ENCODE measurements at regions not wholly inside any gene's neighbourhood (a gene's known extent, or its start where the extent isn't known, plus 50 kb on each side); places are given as distances from the start of the nearest gene placed in this dataset.

DNA sequence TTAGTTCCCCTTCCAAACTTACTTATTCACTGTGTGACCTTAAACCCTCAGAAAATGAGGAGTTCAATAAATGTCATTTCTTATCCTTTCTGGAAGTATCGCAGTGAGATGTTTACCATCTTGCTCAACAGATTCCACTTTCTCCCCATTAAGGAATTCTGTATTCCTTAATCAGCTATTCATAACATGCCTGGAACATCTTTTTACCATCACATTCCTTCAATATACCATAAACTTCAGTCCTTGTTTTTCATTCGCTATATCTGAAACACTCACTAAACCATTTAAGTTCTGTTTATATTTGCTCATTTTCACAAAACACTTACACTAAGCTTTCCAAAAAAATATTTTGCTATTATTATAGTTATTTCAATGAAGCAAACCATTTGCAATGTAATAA, 1158.6 kb downstream of the CDH12 start:
- DNase-seq, result no peak

DNA sequence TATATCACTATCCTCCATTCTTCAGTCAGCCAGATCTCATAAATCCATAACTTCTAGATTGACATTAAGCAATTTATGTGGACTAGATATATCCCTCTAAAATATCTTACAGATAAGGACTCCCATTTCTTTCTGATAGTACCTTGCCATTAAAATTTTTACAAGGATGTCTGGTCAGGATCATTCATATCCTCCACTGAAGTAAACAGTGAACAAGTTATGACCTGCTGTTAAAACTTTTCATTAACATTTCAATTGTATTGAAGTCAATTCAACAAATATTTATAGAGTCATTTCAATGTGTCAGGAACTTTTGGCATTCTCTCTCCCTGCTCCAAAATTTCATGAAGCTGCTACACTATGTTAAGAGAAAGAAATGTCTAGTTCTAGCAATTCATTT, 1159.6 kb downstream of the CDH12 start:
- DNase-seq, result no peak

DNA sequence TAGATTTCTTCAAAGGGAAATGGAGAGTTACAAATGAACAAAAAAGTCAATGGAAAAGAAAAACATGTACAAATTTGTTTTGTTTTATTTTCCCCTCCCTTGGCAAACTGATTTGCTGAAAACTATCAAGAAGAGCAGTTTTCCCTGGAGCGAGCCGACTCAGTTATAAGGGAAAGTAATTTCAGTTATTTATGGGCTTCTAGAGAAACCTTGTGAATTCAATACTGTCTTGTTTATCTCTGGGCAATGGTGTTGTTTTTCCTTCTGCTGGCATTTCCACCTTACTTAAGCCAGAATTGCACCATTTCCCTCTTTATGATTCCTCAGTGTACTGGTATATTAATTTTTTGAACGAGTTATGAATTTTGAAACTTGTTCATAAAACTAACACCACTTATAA, 1163.6 kb downstream of the CDH12 start:
- DNase-seq, result no peak

DNA sequence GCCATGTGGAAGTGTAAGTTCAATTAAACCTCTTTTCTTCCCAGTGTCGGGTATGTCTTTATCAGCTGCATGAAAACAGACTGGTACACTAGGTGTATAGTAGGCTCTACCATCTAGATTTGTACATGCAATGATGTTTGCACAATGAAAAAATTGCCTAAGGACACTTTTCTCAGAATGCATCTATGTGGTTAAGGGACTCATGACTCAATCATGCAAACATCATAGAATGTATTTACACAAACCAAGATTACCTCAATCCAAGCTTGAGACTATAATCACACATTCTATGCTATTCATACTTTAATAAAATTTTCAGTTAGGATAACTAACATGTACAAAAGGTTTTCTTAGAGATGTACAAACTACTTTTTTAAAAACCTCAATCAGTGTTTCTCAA, 1164.5 kb downstream of the CDH12 start:
- no peak for DNase-seq

DNA sequence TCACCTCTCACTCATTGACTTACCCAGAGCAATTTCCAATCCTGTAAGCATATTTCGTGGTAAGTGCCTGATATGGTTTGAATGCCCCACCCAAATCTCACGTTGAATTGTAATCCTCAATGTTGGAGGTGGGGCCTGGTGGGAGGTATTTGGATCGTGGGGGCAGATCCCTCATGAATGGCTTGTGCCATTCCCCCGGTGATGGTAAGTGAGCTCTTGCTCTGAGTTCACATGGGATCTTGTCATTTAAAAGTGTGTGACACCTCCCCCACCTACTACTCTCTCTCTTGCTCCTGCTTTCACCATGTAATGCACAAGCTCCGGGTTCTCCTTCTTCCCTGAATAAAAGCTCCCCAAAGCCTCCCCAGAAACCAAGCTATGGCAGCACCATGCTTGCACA, 1165.5 kb downstream of the CDH12 start:
- no peak for DNase-seq

DNA sequence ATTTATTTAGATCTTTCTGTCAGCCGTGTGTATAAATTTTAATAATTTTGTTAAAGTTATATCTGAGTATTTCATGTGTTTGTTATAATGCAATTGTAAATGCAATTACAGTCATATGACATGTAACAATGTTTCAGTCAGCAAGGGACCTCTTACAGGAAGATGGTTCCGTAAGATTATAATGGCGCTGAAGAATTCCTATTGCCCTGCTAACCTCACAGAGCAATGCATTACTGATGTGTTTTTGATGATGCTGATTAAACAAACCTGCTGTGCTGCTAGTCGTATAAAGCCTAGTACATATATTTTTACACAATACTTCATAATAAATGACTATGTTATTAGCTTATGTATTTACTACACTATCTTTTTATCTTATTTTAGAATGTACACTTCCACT, 1166.4 kb downstream of the CDH12 start:
- no peak for DNase-seq

DNA sequence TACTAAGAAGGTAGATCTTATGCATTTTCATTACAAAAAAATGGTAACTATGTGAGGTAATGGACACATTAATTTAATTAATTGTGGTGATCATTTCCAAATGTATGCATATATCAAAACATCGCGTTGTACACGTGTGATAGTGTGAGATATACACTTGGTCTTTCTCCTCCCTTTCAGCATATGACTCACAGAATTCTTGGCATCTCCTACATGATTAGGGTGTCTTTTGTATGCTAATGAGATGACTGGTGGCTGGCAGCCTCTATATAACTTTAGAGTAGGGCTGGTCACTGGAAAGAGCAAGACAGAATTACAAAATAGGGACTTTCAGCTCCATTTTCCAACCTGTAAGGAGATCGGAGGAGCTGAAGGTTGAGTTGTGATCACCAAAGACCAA, 1167.6 kb downstream of the CDH12 start:
- no peak for DNase-seq

DNA sequence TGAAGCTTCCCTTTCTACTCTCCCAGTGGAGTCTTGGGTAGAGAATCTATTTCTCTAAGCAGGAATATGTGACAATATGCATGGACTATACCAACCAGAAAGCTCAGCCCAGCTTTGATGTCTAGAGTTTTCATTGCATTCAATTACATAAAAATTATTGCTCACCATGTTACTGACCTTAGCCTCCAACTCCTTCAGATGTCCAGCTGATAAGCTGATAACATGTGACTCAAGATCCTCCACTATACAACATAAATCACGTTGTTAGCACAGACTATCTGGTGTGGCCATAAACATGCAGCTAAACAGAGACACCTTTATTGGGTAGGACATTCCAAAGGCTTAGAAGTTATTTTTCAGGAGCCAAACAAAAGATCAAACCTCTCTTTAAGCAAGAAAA, 1168.2 kb downstream of the CDH12 start:
- no peak for DNase-seq

DNA sequence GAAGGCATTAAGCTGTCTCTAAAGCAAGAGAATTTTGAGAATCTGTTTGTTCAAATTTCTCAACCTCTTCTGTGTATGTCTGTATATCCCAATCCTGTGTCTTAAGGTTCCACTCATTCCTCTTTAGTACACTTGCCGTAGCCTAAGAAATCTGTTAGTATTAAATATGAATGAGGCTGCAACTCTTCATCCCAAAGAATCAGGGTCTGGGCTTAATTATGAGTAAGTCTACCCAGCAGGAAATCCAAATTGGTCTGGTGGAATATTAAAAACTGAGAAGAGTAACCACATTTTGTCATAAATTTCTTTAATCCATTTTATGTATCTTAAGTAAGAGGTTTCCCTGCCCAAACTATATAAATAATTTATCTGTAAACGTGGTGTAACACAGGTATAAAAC, 1171.2 kb downstream of the CDH12 start:
- no peak for DNase-seq

DNA sequence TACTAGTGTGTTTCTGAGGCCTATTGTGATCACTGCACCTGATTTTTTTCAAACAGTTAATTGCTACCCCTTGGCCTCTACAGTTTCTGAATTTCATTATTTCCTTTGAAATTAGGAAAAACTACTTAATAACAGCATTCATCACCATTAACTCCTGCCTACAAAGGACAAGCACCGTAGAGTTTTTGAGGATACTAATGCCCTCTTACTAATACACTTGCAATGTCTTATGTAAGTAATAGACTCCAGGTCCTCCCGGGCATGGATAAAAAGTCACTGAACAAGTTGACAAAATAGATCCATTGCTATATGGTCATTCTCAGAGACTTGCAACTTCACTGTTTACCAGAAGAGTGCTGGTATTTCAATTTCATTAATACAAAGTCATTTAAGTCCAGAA, 1172.5 kb downstream of the CDH12 start:
- DNase-seq, result no peak

DNA sequence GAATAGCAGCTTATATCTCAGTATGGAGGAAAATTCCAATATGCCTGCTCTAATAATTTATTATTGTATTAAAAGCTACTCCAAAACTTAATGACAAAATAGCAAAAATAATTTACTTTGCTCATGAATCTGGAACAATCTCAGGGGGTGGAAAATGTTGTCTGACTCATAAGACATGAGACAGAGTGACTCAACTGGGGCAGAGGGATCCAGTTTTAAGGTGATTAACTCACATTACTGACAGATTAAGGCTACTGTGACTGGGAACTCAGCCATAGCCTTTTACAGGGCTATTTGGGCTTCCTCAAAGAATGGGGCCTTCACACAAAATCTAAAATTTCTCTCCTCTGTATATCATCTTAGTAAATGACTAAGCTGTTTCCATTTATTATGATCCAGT, 1172.9 kb downstream of the CDH12 start:
- no peak for DNase-seq

DNA sequence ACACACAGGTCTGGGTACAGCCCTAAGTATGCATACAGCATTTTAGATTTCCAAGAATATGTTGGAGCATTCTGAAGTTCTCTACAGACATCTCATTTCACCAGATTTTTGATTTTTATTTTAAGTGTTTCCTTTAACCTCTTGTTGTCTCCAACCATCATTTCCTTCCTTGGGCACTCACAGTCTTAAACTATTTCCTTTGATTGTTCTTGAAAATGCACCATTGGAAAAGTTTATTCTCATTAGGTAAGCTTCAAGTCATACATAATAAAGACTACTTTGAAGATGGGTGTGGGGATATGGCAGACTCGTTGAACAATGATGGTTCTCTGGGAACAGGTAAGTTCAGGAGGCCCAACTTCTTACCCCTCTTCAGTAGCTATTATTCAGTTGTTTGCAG, 1174.6 kb downstream of the CDH12 start:
- no peak for DNase-seq

DNA sequence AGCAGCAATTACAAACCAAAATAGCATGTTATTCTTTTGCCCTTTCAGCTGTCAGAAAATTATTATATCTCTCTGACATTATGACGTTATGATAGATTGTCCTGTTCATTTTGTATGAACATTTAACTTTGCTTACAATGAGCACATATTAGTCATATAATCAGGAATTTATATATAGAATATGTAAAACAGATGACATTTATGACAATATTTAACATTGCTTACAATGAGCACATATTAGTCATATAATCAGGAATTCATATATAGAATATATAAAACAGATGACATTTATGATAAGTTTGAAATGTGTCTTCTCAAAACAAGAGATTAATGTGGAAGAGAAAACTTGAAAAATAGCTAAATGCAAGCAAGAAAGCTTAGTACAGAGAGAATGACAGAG, 1180.2 kb downstream of the CDH12 start:
- DNase-seq, result no peak

DNA sequence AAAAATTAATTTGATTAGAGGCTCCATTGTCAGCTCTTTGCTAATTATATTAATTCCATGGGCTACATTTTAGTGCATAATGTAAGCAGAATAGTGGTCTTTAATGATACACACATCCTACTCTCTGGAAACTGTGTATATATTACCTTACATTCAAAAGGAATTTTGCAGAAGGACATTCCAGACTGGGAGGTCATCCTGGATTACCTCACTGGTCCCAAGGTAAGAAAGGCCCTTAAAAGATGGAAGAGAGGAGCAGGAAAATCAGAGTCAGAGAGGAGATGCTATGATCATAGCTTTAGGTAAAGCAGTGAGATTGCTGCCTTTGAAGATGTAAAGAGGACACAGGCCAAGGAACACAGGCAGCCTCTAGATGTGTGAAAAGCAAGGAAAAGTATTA, 1180.8 kb downstream of the CDH12 start:
- DNase-seq, result no peak

DNA sequence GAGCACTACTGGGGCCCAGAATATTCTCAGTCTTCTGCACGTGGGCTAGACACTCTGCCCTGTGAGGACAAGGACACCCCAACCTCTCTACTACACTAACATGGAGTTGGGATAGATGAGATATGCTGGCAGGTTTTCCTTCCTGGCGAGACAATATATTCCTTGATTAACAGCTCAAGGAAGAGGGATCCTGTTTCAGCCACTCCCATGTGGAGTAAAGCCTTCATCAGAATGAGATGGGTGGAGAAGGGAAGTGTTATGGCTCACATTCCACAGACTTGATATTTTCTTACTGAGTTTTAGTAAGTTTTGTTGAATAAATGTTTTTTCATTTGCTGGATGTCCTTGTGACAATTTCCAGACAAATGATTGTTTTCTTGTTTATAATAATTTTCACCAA, 1187.6 kb downstream of the CDH12 start:
- no peak for DNase-seq

DNA sequence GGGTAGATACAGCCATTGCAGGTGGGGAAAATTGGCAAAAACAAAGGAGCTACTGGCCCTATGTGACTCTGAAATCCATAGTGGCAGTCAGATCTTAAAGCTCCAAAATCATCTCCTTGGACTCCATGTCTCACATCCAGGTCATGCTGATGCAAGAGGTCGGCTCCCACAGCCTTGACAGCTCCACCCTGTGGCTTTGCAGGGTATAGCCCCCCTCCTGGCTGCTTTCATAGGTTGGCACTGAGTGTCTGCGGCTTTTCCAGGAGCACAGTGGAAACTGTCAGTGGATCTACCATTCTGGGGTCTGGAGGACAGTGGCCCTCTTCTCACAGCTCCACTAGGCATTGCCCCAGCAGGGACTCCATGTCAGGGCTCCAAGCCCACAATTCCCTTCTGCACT, 1190.1 kb downstream of the CDH12 start:
- no peak for DNase-seq

DNA sequence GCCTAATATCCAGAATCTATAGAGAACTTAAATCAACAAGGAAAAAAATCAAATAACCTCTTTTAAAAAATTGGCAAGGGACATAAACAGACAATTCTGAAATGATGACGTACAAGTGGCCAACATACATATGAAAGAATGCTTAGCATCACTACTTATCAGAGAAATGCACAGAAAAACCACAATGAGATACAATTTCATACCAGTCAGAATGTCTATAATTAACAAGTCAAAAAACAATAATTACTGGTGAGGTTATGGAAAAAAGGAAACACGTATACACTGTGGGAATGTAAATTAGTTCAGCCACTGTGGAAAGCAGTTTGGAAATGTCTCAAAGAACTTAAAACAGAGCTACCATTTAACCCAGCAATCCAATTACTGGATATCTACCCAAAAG, 1192.0 kb downstream of the CDH12 start:
- no peak for DNase-seq

DNA sequence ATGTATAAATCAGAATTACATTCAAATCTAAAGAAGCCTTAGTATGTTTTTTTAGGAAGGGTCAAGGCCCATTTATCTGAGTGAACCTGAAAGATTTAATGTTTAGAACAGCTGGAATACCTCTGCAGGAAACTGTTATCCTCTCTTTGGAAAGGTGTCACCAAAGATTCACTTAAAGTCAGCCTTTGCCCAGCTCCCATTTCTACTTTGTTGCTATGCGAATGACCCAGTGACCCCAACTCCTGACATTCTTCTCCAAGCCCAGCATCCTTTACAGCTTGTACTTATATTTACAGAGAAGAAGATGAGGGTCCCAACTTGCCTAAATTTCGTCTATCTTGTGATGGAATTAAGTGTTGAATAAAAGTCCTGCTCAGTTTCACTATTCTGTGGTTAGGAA, 1198.6 kb downstream of the CDH12 start:
- DNase-seq, result no peak

DNA sequence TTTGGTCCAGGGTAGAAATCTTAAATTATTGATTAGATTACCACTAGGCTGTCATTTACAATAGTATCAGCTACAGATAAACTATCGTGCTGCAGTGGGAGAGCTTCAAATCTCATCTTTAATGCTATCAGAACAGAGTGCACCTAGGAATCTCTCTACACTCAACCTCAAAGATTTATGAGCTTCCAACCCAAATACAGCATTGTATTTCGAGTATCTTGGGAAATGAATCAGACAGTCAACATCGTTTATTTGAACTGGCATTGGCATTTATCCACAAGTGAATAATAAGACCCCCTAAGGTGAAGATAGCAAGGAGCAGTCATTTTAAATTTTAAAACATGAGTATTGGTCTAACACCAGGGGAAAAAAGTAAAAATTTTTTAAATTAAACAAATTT, 1203.2 kb downstream of the CDH12 start:
- DNase-seq, result no peak

DNA sequence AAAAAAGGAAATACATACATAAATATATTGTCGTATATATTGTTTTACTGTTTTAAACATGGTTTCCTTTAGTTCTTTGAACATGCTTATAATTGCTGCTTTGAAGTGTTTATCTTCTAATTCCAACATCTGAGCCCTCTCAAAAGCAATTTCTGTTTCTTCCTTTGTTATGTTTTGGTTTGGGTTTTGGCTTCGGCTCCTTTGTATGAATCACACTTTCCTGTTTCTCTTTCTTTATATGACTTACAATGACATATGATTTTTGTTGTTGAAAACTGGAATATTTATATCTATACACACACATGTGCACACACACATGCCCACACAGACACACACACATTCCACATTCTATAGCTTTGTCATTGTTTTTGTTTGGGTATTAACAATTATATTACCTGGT, 1206.7 kb downstream of the CDH12 start:
- no peak for DNase-seq

DNA sequence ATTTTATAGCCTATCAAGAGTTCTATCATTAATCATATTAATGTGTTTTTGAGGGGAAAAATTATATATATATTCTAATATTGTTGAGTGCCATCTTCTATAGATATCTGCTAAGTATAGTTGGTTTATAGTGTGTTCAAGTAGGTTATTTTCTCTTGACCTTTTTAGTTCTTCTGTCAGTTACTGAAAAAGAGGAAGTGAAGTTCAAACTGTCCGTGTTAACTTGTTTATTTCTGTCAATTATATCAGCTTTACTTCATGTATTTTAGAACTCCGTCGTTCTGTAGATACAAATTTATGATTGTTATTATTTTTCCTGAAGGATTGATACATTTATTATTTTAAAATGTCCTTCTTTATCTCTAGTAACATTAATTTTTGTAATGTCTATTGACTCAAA, 1209.1 kb downstream of the CDH12 start:
- DNase-seq, result no peak

DNA sequence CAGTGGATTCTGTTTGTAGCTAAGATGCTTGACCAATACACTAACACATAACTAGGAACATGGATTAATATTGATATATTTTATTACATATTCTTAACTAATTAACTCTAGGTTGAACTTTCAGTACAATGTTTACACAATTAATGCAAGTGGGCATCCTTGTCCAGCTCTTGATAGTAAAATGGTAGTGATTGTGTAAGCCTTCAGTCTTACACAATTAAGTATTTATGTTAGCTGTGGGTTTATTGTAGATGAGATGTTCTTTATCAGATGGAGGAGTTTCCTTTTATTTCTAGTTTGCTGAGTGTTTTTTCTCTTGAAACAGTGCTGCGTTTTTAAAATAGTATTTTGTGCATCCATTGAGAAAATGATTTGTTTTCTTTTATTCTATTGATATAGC, 1210.8 kb downstream of the CDH12 start:
- DNase-seq, result no peak

DNA sequence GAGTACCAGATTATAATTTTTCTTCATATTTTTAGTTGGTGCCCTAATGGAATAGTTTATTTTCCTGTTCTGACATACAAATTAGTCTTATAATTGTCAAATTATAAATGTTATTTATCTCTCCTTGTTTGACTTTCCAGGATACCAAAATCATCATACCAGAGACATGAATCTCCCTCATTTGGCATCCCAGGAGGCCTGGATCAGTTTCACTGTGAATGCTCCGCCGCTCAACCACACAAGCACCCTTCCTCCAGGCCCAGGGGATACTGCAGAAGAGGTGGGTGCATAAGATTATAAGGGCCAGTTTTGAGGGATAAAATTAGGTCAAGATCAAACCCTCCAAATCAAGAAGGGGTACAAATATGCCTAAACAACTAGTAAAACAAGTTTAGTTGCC, 1229.3 kb downstream of the CDH12 start:
- no peak for DNase-seq

DNA sequence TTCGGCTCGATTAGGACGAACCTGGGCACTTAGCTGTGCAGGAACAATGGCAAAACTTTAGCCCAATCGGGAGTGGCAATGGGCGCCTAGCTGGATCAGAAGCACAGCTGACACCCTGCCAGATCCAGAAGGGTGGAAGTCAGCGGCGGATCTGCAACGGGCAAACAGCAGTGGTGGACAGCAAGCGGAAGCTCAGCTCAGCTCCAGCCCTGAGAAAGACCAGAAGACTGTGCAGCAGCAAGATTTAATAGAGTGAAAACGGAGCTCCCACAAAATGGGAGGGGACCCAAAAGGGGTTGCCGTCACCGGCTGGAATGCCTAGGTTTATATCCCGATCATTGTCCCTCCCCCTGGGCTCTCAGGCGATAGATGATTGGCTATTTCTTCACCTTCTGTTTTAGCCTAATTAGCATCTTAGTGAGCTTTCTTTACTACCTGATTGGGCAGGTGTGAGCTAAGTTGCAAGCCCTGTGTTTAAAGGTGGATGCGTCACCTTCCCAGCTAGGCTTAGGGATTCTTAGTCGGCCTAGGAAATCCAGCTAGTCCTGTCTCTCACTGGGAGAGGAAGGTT, 1237.9 kb downstream of the CDH12 start:
- no peak for DNase-seq

DNA sequence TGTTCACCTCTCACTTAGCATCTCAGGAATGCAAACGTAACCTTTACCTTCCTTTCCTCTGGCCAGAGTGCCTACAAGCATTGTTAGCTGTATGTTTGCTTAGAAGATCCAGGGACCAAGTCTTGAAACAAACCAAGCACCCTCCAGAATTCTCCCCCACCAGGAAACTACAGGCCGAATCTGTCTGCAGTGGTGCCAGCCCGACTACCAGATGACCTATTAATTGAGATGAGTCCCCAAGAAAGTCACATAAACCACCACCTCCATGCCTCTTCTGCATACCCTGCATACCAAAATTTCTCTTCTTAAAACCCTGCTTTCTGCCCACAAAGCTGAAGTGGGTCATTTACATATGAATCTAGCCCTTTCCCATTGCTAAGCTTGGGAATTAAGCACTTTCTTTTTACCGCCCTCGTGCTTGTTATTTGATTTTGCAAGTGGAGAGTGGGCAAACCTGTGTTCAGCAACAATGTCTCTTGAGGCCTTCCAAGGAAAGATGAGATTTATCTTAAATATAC, 1239.1 kb downstream of the CDH12 start:
- DNase-seq, result no peak

DNA sequence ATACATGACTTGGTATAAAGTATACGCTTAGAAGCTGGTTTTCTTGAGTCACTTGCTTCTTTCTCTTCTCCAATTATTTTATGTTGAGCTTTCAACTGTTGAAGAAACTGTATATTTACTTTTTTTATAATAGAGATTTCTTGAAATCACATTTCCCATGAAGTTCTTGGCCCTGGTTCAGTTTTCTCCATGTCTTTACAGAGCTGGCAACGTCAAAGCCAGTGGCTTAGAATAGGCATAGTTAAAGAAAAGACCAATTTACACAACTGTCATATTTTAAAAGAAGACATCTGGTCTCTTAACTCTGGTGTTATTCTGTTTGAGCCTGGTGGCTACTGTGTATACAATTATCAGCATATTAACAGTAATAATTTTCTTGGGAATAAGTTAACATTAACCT, 1249.3 kb downstream of the CDH12 start:
- DNase-seq, result no peak

Measured in NCI-H2029 (cell line).